Erythroblast (primary cell): ENCODE measurements at regions not wholly inside any gene's neighbourhood (a gene's known extent, or its start where the extent isn't known, plus 50 kb on each side); places are given as distances from the start of the nearest gene placed in this dataset.

Experiments
- GATA1 ChIP-seq: IDR thresholded peaks from 2 replicates; pipeline ENCODE4 v1.6.1; 2011; ENCODE audit warnings: low read depth, mild to moderate bottlenecking, control low read depth, low read length, moderate library complexity
- POLR2A ChIP-seq: IDR thresholded peaks from 2 replicates; pipeline ENCODE4 v1.6.1; 2011; ENCODE audit warnings: mild to moderate bottlenecking, low read length

GRCh38 chr20:7389216-7389615, 551.0 kb downstream of the HAO1 start:
- TF ChIP-seq POLR2A (no peak), GATA1 (no peak)
